HG02678 (cell line): ENCODE measurements at regions not wholly inside any gene's neighbourhood (a gene's known extent, or its start where the extent isn't known, plus 50 kb on each side); places are given as distances from the start of the nearest gene placed in this dataset.

Experiments
- ATAC-seq: cut with Tn5 transposase; IDR thresholded peaks from one replicate; pipeline ENCODE4 v1.9.1; 2021; ENCODE audit warnings: mild to moderate bottlenecking, moderate library complexity; ENCODE audit not compliant: unreplicated experiment

GRCh38 chrX:139126493-139126892 lies 404.0 kb upstream of the F9 start:
- no peak for ATAC-seq

DNA sequence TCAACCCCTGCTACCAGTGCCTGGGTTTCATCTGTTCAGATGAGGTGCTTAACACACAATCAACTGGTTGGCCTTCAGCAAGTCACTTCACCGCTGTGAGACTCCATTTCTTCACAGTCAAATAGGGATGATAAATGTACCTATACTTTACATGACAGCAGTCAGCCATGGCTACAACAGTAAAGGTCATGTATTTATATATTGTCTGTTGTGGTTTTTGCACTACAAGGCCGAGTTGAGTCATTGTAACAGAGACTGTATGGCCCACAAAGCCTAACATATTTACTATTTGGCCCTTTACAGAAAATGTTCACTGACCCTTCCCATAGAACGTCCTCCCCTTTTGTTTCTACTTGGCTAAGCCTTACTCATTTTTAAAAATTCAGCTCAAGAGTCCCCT lies 404.6 kb upstream of the F9 start:
- no peak for ATAC-seq

GRCh38 chrX:139121616-139122286 lies 408.8 kb upstream of the F9 start:
- ATAC-seq: no peak

- ATAC-seq: no peak
Observed at GRCh38 chrX:139120760-139121159, 409.2 kb upstream of the FGF13 start.

GRCh38 chrX:139113708-139114107 lies 402.2 kb upstream of the FGF13 start:
- no peak for ATAC-seq

DNA sequence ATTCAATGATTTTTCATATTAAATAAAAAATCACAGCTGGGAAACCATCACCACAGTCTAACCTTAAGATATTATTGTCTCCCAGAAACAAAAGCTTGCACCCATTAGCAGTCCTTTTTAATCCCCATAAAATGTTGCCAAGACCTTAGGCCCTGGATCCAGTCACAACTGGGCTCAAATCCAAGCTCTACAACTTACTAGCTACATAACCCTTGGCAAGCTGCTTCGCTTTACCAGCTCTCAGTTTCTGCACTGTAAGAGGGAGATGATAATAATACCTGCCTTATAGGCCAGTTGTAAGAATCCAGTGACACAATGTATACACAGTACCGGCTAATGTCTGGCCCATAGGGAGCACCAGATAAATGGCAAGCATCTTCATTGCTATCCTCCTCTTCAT lies 400.9 kb upstream of the FGF13 start:
- no peak for ATAC-seq

GRCh38 chrX:139106069-139106468 lies 394.6 kb upstream of the FGF13 start:
- no peak for ATAC-seq

DNA sequence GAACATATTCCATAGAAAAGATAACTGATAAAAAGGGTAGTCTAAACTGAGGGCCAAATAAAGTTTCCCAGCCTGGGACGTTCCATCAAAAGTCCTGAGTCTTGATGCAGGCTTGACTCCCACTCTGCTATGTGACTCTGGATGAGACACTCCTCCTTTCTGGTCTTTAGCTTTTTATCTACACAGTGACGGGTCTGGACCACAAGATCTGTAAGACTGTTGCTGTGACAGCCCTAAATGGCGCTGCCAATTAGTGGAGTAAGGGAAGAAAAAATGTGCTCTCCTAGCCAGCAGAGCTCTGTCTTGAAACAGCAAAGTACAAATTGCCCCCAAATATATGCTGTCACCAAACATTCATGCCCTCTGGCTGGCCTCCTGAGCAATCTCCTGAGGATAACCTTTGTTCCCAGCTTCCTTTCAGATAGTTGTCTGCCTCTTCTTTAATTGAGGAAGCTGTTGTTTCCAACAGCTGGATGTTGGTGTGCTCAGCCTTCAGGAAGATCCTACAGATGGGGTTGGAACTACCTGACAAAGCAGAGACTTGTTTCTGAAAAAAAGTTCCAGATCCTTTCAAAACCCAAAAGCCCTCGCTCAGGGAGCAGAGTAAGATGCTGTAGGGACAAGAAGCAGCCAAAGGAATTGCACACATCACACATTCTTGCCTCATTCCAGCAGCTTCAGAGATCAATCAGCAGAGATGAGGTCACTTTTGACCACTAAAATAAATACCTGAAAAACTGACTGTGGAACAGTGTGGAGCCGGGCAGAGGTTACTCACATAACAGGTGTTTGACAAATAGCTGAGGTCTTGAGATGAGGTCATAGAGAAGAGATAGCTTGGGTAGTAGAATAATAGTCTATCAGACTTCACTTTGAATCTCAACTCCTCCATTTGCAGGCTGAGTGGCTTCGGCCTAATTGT lies 383.4 kb upstream of the FGF13 start:
- no peak for ATAC-seq

GRCh38 chrX:139093201-139093600 lies 381.7 kb upstream of the FGF13 start:
- no peak for ATAC-seq

GRCh38 chrX:139091878-139092277 lies 380.4 kb upstream of the FGF13 start:
- ATAC-seq: no peak

- no peak for ATAC-seq
Observed at GRCh38 chrX:139091066-139091465, 379.5 kb upstream of the FGF13 start.

GRCh38 chrX:139086246-139086645 lies 374.7 kb upstream of the FGF13 start:
- no peak for ATAC-seq

DNA sequence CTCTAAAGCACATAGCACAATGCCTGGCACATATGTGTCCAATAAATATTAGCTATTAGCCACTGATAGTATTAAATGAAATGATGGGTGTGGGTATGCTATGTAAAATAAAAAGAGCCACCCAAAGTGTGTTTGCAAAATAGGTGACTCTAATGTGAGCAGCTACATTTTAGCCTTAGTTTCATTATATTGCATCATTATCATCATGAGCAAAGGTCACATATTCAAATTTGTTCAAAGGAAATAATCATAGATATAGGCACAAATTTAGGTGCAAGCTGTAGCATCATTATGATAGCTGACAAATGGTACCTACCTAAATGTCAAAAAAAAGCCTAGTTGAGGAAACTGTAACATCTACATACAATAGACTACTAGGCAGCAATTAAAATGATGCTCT lies 373.9 kb upstream of the FGF13 start:
- ATAC-seq: no peak

GRCh38 chrX:139083191-139083590 lies 371.7 kb upstream of the FGF13 start:
- ATAC-seq: no peak

- no peak for ATAC-seq
Observed at GRCh38 chrX:139081965-139082364, 370.4 kb upstream of the FGF13 start.

- ATAC-seq: no peak
Observed at GRCh38 chrX:139079789-139080188, 368.3 kb upstream of the FGF13 start.

DNA sequence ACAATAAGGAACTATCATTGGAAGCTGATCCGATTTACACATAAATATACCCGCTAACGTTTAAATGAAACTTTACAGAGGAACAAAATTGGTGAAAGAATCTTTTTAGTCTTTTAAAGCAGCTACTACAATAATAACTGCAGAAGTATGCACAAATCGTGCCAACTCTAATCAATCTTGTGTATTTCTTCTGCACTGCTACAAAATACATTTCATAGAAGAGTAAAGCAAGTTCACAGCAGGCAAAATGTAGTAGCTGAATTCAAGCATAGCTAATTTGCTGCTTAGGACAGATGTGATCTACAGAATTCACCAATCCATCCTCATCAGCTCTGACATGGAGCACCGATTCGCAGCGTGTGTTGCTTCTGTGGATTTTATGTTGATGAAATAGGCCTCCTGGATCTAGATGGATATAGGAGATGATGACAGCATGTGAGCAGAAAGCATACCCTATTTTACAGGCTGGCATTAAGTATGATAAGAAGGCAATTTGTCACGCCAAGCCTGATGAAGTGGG lies 367.3 kb upstream of the FGF13 start:
- no peak for ATAC-seq

DNA sequence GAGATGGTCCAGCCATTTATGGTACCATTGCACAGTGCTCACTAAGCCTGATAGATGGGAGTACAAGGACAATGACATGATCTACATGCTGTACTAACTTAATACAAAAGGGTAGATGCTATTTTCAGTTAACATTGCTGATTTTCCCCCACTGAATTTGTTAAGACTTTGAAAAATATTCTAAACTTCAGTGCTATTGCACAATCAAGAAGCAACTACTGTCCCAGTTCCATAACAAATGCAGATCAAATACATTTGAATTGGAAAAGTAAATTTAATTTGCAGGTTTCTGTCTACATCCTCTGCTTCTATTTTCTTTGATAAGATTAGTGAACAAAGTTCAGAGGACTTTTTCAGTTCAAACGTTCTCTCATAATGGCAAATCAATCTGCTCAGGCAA lies 366.8 kb upstream of the FGF13 start:
- ATAC-seq: no peak

DNA sequence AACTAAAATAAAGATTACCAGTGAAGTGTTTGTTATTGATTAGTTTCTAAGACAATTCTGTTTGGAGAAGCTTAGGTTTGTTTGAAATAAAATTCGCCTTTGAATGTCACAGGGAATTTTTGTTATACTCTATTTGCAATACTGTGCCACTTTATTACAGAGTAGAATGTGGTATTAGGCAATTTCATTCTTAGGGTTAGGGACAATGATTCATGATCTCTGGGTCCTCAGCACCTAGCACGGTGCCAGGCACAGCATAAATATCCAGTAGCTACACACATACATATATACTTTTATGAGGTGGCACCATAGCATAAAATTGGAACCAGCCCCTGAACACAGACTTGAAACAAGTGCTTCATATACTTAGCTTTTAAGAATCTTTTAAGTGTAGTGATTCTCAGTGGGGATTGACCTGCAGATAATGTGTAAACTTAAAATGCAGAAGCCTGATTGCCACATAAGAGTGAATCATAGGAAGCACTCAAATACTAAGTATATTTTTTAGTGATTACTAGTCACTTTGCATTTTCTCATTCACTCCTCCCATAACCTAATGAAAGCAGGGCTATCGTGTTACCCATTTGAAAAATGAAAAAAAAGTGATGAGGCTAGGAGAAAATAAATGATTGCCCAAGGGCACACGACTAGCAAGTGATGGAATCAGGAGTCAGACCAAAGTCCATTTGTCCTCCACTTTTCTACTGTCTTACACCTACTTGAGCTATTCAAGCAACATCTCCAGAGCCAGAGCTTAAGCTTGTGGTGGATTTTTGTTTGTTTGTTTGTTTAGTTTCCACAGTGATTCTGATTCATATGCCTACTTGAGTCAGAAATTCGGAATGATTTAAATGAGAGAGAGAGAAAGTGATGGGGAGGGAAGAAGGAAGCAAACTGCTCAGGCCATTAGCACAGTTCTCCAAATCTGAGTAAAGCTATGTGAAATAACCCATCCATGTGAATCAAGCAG lies 366.0 kb upstream of the FGF13 start:
- no peak for ATAC-seq

DNA sequence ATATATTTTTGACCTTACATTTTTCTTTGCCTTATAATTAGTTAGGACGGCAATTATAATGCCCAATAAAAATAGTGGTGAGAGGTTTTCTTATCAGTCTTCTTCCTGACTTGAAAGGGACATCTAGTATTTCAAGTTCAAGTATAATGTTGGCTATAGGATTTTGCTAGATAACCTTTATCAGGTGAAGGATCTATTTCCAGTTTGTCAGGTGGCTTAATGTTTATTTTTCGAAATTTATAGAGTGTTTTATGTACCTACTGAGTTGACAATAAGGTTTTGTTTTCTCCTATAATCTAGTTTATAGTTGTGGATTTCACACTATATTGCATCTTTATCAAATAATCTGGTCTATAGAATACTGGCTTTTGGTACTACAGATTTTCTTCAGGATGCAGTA lies 351.8 kb upstream of the FGF13 start:
- ATAC-seq: no peak
